A549 (cell line): ENCODE measurements at regions not wholly inside any gene's neighbourhood (a gene's known extent, or its start where the extent isn't known, plus 50 kb on each side); places are given as distances from the start of the nearest gene placed in this dataset.

Experiments used
- FOSB ChIP-seq: fragments of 250-450 bp; sonication (Bioruptor Pico); IDR thresholded peaks from 2 replicates; pipeline ENCODE4 v1.5.0; 2020; ENCODE audit warnings: mild to moderate bottlenecking, moderate library complexity
- RCOR1 ChIP-seq: fragments of 150-350 bp; IDR thresholded peaks from 2 replicates; pipeline ENCODE4 v1.6.1; 2014; ENCODE audit warnings: antibody characterized with exemption, low read length, low read depth

GRCh38 chr1:4393191-4393590, 261.2 kb upstream of the AJAP1 start:
- TF ChIP-seq RCOR1 (no peak), FOSB (no peak)
